Vagina (tissue), 2 donors: ENCODE measurements at regions not wholly inside any gene's neighbourhood (a gene's known extent, or its start where the extent isn't known, plus 50 kb on each side); places are given as distances from the start of the nearest gene placed in this dataset.
"Not testable (repeated sequence)": the region's sequence is repeated elsewhere in the genome, so short reads cannot be mapped to it uniquely, and the experiment has no call there.

ENCODE experiments used
- DNase-seq, 2 donors: peaks; one replicate each; pipeline ENCODE4 v3.0.0-alpha.2; 2017; ENCODE audit errors: extremely low spot score in 2 of 2
- H3K27ac ChIP-seq: fragments of 200-600 bp; sonication (generic); one replicate; pipeline ENCODE4 v1.5.1; 2019
- H3K27me3 ChIP-seq: fragments of 200-600 bp; sonication (generic); one replicate; pipeline ENCODE4 v1.5.1; 2019
- H3K36me3 ChIP-seq, 2 donors: fragments of 200-600 bp; sonication (generic); one replicate each; pipeline ENCODE4 v1.5.1; 2017 to 2019
- H3K4me1 ChIP-seq: fragments of 200-600 bp; sonication (generic); one replicate; pipeline ENCODE4 v1.5.1; 2019
- H3K4me3 ChIP-seq, 2 donors: fragments of 200-600 bp; sonication (generic); 1 replicate in 1 of 2; 2 replicates in 1 of 2; pipeline ENCODE4 v1.5.1; 2016 to 2019
- H3K9me3 ChIP-seq: fragments of 200-600 bp; sonication (generic); one replicate; pipeline ENCODE4 v1.5.1; 2019
- CTCF ChIP-seq, 3 experiments: fragments of 450-650 bp in 2 of 3; fragments of 200-600 bp in 1 of 3; sonication (generic) in 1 of 3; IDR thresholded peaks; one replicate each; pipeline ENCODE4 v1.5.1; 2017 to 2019; ENCODE audit warnings: antibody characterized with exemption in 3 of 3, mild to moderate bottlenecking in 2 of 3, moderate library complexity in 2 of 3
- POLR2A ChIP-seq, 2 donors: fragments of 450-650 bp; IDR thresholded peaks; one replicate each; pipeline ENCODE4 v1.6.1; 2017; ENCODE audit warnings: antibody characterized with exemption in 2 of 2, mild to moderate bottlenecking in 2 of 2, moderate library complexity in 2 of 2
- POLR2AphosphoS5 ChIP-seq, 2 donors: sonication (generic); formaldehyde crosslinking; IDR thresholded peaks; one replicate each; pipeline ENCODE4 v1.9.0; 2017; ENCODE audit warnings: antibody characterized with exemption in 2 of 2, mild to moderate bottlenecking in 2 of 2, low read depth in 1 of 2; ENCODE audit not compliant: insufficient read depth in 1 of 2
- intact Hi-C: fragments of 100-400 bp; cut with DNase I; formaldehyde crosslinking; loops from one replicate; pipeline ENCODE4 v1.15.1; 2023

- no peak for DNase-seq
- no peak overlapping the region for H3K27ac ChIP-seq
- no peaks in the 10 kb centered on the region for H3K4me1 ChIP-seq
- intact Hi-C loops, result no loop called here
- no peaks in the 10 kb centered on the region for H3K36me3 ChIP-seq
- TF ChIP-seq CTCF (IDR thresholded peaks at IDR 0.05) (no peak), POLR2AphosphoS5 (IDR thresholded peaks at IDR 0.05; ENCODE audit: insufficient read depth in 1 of 2, low read depth in 1 of 2) (no peak), POLR2A (IDR thresholded peaks at IDR 0.05) (no peak)
- H3K27me3 ChIP-seq, result no peaks in the 10 kb centered on the region
- H3K9me3 ChIP-seq, result no peaks in the 10 kb centered on the region
- H3K4me3 ChIP-seq, result no peak overlapping the region
These were observed 2759.2 kb downstream of the ARAP2 start for GRCh38 chr4:33485111-33485510.

GRCh38 chr4:33493231-33493630 is 2751.1 kb downstream of the ARAP2 start:
- no peaks in the 10 kb centered on the region for H3K36me3 ChIP-seq
- TF ChIP-seq POLR2A (IDR thresholded peaks at IDR 0.05), result no peak
- no peak for TF ChIP-seq CTCF (IDR thresholded peaks at IDR 0.05)
- TF ChIP-seq POLR2AphosphoS5 (IDR thresholded peaks at IDR 0.05; ENCODE audit: insufficient read depth in 1 of 2, low read depth in 1 of 2), result no peak
- no peak overlapping the region for H3K27ac ChIP-seq
- intact Hi-C loops, result no loop called here
- DNase-seq, result no peak
- H3K9me3 ChIP-seq, result no peaks in the 10 kb centered on the region
- H3K4me3 ChIP-seq, result no peak overlapping the region
- H3K27me3 ChIP-seq, result no peaks in the 10 kb centered on the region
- H3K4me1 ChIP-seq, result no peaks in the 10 kb centered on the region

GRCh38 chr4:33494150-33494549 is 2750.2 kb downstream of the ARAP2 start:
- no peaks in the 10 kb centered on the region for H3K27me3 ChIP-seq
- no peaks in the 10 kb centered on the region for H3K9me3 ChIP-seq
- intact Hi-C loops, result no loop called here
- H3K27ac ChIP-seq, result no peak overlapping the region
- no peaks in the 10 kb centered on the region for H3K36me3 ChIP-seq
- DNase-seq, result no peak
- no peak for TF ChIP-seq CTCF (IDR thresholded peaks at IDR 0.05)
- no peaks in the 10 kb centered on the region for H3K4me1 ChIP-seq
- no peak overlapping the region for H3K4me3 ChIP-seq

GRCh38 chr4:33501587-33501986 is 2742.7 kb downstream of the ARAP2 start:
- H3K9me3 ChIP-seq, H3K27ac ChIP-seq, H3K27me3 ChIP-seq, H3K4me1 ChIP-seq, DNase-seq, H3K4me3 ChIP-seq, H3K36me3 ChIP-seq, intact Hi-C loops: not testable (repeated sequence)

GRCh38 chr4:33512397-33512796 is 2731.9 kb downstream of the ARAP2 start:
- no peaks in the 10 kb centered on the region for H3K4me1 ChIP-seq
- no peaks in the 10 kb centered on the region for H3K9me3 ChIP-seq
- H3K27me3 ChIP-seq, result no peaks in the 10 kb centered on the region
- H3K36me3 ChIP-seq, result no peaks in the 10 kb centered on the region
- TF ChIP-seq POLR2AphosphoS5 (IDR thresholded peaks at IDR 0.05; ENCODE audit: insufficient read depth in 1 of 2, low read depth in 1 of 2) (no peak), POLR2A (IDR thresholded peaks at IDR 0.05) (no peak), CTCF (IDR thresholded peaks at IDR 0.05) (no peak)
- DNase-seq, result no peak
- H3K4me3 ChIP-seq, result no peak overlapping the region
- intact Hi-C loops, result no loop called here
- H3K27ac ChIP-seq, result no peak overlapping the region

- no peak for DNase-seq
- no peak for TF ChIP-seq POLR2A (IDR thresholded peaks at IDR 0.05)
- TF ChIP-seq POLR2AphosphoS5 (IDR thresholded peaks at IDR 0.05; ENCODE audit: insufficient read depth in 1 of 2, low read depth in 1 of 2), result no peak
- no peak for TF ChIP-seq CTCF (IDR thresholded peaks at IDR 0.05)
- no peaks in the 10 kb centered on the region for H3K4me1 ChIP-seq
- no peaks in the 10 kb centered on the region for H3K27me3 ChIP-seq
- intact Hi-C loops, result no loop called here
- H3K36me3 ChIP-seq, result no peaks in the 10 kb centered on the region
- H3K4me3 ChIP-seq, result no peak overlapping the region
- H3K9me3 ChIP-seq, result no peaks in the 10 kb centered on the region
- H3K27ac ChIP-seq, result no peak overlapping the region
These were observed 2725.5 kb downstream of the ARAP2 start for GRCh38 chr4:33518856-33519255.
